Activated CD4-positive, CD25-positive, alpha-beta regulatory T cell treated with anti-CD3 and anti-CD28 coated beads, Interleukin-2, amount 50 U/mL, for 16 hours (primary cell): ENCODE measurements at regions not wholly inside any gene's neighbourhood (a gene's known extent, or its start where the extent isn't known, plus 50 kb on each side); places are given as distances from the start of the nearest gene placed in this dataset.
"Not testable (repeated sequence)": the region's sequence is repeated elsewhere in the genome, so short reads cannot be mapped to it uniquely, and the experiment has no call there.

Source experiments
- DNase-seq: peaks from one replicate; pipeline ENCODE4 v3.0.0-alpha.2; 2020; ENCODE audit warnings: low read depth, low spot score

DNA sequence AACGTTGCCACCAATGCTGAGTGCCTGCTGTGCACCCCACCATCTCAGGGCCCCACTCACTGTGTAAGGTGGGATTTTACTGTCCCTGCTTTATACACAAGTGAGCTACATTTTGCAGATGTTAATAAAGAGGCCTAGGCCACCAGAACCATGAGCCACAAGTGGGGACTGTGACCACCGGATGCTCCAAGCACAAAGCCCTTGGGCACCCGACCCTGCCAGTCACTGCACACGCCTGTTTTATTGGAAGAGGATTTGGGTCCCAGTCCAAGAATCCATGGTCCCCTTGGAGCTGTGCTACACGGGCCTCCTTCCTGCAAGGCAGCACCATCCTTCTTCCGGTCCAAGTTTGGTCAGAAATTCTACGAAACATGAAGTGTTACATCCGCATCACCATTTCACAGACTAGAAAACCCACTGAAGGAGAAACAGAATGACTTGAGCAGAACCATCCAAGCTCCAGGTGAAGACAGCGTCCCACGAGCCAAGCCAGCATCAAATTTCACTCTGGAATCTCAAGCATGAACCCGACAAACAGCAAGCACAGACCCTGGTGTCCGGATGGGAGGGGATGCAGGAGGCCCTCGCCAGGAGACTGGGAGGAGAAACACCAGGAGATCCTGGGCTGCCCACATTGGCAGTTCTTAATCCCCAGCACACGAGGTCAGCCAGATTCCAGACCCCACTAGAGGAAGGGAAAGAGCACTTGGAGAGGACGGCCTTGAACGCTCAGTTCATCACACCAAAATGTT is 226.9 kb downstream of the DLL1 start:
- DNase-seq, result no peak

DNA sequence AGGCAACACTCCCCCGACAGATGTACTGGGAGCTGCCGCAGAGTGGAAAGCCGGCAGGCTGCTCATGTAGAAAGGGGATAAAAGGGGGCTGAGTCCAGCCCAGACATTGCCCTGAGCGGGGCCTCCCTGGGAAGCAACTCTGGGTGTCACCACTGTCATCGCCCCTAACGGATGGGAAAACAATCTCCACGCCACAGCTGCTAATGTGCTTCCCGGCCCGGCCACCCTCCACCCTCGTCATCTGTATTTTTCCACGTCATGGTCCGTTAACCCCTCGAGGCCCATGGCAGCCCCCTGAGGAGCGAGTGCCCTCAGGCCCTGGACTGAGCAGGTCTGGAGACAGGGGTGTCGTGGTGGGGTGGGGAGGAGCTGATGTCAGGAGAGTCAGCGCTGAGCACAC is 227.4 kb downstream of the DLL1 start:
- no peak for DNase-seq

DNA sequence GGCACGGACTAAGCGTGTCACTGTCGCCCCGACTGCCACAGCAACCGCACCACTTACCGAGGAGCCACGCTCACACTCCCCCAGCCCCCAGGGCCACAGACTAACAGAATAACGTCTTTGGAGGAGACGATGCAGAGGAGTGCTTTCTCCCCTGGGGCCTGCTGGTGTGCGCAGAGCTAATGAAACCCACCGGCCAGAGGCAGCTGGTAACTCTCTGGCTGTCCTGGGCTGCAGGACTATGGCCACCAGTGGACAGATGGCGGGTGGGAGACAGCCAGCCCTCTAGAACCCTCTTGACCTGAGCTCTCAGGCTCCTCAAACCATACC is 228.0 kb downstream of the DLL1 start:
- DNase-seq, result no peak

DNA sequence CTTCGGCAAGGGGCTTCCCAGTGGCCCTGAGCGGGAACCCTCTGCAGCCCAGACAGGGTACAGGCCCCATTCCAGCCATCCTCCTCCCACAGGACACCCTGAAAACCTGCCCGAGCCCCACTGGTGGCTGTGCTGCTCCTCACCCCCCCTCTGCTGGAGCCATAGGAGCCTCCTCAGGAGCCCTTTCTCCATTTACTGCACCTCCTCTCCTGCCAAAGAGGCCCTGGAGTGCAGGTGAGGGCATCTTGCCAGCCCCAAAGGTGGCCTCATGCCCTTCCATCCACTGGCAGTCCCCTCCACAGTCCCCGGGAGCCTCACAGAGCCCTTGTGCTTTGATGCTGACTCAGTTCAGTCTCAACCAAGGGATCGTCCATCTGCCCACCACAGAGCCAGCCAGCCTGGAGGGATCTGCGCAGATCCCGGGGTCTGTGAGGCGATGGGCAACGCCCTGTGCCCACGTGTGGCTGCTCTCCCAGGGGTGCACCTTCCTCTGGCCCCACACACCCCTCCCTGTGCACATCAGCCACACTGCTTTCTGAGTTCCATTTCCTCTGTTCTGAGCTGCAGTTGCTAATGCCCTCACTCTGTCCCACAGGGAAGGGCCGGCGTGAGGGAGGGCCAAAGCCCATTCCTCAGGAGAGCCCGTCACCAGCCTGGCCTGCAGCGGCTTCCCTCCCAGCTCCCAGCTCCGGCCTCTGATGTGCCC is 228.5 kb downstream of the DLL1 start:
- no peak for DNase-seq

DNA sequence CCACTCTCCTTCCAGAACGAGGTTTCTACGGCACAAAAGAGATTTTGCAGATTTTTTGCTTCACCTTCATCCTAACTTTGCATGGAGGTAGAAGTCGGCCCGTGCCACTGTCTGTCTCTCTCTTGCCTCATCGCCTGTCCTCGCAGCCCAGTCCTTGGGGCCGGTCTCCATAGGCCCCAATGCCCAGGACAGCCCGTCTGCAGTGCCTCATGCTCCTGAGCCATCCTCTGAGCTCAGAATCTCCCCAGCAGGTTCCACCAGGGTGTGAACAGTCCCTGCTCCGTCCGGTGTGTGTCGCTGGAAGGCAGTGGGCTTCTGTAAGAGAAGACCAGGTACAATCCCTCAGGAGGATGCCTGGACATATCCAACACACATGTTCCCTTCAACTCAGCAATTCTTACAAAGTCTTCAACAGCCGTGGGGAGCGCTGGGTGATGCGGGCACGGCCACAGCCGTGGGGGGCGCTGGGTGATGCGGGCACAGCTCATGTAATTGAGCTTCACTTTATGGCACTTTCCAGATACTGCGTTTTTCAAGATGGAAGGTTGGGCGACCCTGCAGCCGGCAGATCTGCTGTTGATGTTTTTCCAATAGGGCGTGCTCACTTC is 231.9 kb downstream of the DLL1 start:
- DNase-seq, result no peak

DNA sequence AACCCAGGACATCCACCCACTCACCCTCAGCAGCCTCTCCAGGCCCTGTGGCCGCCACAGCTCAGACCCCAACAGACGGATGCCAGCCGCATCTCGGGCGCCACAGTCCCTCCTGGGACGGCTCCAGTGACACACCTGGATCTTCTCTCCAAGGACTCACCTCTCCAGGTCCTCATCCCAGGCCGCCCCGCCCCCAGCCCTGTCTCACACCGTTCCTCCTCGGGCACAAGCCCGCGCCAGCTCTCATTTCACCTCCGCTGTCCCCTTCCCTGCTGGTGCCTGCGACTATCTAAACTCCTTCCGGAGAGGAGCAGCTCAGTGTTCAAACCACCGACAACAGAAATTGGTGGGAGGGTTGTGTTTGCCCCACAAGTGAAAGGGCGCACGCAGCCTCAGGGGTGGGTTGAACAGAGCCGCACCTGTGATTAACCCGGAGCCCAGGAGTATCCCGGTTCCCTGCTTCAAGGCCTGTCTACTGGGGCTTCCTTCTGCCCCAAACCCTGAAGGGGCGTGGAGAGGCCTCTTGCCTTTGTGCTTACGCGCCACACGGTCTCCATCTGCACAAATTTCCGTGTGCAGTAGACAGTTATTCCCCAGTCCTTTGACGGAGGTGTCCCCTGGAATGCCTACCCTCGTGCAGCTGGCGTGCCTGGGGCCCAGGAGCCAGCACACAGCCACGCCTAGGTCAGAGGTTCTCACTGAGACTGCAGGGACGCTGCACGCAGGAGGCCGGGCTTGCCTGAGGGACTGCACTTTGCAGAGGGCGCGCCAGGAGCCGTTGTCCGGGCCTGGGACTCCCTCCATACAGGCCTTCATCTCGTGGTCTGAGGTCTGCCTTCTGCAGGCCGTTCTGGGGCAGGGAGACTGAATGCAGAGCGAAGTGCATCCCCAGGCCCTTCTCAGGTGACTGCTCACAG is 232.7 kb downstream of the DLL1 start:
- DNase-seq, result no peak

DNA sequence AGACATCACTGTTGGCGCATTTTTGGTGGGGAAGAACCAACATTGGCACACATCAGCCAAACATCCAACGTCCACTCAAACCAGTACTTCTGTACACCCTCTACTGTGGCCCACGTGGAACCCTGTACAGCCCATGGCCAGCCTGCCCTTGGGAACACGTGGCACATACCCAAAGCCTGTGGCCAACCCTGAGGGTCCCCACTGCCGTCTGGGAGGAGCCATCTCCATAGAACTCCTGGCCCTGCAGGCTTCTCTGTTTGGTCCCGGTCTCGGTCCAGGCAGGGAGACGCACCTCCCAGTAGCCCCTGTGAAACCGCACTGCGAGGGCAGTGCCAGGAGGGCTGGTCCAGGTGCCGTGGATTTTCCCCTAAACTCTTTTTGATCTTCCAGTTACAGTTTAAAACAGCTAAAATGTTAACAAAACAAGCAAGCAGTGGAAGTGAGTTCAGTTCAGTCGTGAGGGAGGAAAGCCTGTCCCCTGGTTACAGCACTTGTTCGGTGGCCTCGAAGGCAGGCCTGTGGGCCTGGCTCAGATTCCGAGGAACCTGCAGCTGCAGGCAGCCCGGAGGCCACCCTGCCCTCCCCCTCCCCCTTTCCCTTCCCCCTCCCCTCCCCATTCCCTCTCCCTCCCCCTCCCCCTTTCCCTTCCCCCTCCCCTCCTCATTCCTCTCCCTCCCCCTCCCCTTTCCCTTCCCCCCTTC is 233.7 kb downstream of the DLL1 start:
- no peak for DNase-seq

DNA sequence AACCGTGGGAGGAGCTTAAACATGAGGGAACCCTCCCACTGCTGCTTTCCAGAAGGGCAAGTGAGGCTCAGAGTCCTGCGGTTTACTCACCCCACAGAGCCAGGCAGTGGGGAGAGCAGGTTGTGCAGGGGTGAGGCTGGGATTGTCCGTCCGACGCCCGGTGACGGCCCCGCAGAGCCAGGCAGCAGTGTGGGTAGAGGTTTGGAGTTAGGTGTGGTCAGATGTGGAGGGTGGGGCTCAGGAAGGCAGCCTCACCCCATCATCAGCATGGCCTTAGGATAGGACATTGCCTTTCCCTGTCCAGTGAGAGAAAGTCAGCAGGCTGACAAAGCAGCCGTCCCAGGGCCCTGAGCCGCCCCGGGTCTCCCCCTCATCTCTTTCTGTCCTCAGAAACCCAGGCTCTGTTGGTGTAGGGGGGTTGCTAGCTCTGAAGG is 234.6 kb downstream of the DLL1 start:
- DNase-seq, result no peak

DNA sequence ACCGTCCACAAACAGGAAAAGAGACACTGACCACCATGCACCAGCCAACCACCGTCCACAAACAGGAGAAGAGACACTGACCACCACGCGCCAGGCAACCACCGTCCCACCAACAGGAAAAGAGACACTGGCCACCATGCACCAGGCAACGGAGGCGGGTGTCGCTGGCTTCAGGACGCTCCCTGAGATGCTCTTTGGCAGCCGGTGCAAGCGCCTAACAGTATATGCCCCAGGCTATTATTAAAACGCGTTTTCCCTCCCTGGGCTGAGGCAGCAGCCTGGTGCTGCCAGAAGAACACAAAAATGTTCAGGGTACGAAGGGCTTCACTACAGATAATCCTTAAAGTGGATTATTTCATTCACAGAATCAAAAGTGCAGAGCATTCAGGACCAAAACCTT is 235.1 kb downstream of the DLL1 start:
- not testable (repeated sequence) for DNase-seq

DNA sequence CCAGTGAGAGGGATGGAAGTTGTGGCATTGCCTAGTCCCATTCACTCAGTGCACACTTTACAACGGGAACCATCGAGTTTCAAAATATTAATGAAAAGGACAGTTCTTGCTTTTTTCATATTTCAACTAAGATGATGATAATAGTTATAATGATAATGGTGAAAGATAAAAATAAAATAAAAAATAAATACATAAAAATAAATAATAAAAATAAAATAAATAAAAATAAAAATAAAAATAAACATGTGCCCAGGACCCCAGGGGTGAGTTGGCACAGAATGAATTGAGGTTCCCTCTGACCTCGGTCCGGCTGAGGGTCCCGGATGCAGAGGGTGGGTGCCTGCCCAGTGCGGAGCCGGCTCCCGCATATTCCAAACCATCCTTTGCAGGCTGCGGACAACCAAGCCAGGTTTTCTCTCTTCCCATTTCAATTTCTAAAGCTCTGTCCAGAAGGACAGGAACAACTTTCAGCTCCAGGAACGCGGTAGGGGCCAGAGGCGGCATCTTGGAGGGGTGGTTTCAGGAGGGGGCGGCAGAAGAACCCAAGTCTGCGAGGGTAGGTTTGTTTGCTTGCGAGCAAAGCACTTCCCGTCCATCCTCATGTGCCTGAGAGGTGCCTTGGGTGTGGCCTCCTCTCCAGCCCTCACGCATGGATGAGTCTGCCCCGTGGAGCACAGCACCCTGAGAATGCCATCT is 236.8 kb downstream of the DLL1 start:
- no peak for DNase-seq

DNA sequence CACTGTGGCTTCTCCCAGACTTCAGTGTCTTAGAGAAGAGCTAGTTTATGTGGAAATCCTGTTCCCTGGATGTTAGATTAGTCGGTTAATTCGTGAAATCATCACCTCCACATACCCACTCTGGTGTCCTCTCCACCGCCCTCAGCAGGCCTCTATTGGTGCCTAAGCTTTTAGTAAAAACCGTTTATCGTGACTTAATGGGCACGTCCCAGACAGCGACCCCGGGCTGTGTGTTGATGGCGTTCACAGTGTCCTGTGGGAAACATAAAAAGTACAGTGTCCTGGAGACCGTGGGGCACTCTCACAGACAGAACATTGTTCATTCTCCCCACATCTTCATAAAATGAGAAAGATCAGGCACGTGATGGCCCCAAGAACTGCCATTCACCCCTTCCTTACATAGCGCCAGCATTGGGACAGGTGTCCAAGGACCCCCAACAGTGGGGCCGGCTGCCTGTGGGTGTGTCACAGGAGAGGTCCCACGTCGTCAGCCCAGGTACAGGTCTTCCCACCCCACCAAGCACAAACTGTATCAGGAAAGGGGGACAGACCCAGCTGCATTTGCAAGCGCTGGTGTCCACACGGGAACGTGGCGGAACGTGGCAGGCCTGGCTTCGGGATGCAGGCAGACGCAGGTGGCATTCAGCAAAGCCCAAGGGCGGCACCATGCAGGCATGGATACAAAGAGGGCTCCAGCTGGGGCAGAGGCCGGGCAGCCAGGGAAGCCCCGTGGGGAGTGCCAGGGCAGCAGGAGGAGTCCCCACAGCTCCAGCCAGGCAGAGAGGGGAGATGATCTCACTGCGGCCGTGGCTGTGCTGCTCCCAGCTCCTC is 237.7 kb downstream of the DLL1 start:
- no peak for DNase-seq

DNA sequence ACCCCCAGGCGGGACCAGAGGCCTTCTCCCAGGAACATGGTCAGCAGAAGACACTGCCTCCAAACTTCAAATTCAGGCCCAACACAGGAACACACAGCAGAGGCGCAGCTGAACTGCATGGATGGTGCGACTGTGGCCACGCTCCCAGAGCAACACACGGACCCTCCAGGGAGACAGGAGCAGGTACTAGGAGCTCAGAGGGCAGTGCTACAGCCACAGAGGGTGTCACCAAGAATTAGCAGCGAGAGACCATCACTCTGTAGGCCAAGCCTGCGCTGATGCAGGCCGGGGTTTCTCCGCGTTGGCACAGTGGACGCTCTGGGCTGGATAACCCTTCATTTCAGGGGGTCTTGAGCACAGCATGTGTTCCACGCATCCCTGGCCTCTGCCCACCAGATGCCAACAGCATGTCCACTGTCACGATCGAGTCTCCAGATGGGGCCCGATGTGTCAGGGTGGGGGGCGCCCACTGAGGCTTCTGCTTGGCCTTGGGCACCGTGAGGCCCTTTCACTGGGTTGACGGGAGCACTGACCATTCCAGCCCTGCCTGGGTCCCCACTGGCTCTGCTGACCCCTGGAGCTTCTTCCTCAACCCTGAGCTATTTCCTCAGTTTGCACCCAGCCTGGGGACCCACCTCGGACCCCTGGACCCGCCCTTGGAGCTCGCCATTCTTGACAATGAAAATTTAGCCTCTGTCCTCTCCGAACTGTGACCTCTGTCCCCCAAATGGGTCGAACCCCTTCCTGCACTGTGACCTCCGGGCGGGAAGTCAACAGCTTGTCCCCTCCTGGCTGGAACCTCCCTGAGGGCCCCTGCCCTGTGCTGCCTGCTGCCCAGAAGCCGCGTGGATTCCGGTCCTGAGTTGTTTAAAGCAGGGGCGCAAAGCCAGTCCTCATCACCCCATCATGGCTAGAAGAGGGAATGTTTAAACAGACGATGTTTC is 239.4 kb downstream of the DLL1 start:
- no peak for DNase-seq

DNA sequence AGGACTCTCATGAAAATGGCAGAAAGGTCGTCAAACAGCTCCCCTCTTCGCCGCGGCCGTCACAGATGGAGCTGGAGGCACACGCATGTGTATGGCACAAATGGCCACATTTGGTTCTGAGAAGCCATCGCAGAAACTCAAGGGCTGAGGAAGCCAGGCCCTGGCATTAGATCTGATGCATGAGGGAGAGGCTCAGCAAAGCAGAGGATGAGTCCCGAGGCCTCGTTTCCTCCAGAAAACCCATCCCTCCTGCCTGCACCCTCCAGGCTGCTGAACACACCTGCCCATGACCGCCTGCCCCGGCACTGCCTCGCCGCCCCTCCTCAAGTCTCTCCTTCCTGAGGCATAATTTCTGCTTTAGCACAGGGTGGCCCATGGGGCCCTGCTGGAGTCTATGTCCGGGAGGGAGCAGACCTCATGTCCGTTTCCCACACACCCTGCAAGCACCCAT is 240.3 kb downstream of the DLL1 start:
- DNase-seq, result no peak

DNA sequence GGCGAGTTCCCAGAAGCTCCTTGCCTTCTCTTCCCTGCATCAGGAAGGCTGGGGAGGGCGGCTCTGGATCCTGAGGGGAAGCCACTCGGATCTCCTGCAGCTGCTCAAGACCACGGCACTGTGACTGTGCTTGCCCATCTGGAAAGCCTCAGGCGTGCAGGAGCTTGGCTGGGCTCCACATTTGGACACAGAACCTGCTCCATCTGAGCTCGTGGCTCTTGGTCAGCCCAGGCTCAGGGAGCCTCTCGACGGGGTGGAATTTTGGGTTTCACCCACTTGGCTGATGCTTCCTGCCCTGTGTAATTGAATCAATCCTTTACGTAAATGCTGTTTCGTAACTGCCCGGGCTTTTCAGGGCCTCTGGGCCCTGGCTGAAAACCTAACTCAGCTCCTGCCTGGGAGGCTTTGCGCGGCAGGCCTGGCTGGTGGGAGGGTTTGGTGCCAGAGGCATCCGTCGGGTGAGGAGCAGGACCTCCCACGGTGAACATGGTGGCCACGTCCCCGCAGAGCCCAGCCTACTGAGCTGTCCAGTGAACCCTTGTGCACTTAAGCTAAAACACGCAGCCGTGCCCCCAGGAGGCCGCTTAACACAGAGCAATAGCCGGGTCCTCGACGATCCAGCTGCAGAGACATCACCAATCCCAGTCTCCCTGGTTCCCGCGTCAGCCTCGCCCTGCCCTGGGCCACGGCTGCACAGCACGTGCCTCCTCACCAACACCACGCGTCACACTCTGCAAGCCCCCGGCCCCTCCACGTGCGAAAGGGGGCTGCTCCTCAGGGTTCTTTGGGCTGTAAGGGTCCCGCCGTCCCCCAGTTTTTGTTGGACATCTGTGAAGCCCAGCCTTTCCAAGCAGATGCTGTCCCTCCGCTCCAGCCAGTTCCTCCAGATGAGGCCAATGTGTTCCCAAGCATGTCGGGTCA is 241.0 kb downstream of the DLL1 start:
- DNase-seq, result no peak

DNA sequence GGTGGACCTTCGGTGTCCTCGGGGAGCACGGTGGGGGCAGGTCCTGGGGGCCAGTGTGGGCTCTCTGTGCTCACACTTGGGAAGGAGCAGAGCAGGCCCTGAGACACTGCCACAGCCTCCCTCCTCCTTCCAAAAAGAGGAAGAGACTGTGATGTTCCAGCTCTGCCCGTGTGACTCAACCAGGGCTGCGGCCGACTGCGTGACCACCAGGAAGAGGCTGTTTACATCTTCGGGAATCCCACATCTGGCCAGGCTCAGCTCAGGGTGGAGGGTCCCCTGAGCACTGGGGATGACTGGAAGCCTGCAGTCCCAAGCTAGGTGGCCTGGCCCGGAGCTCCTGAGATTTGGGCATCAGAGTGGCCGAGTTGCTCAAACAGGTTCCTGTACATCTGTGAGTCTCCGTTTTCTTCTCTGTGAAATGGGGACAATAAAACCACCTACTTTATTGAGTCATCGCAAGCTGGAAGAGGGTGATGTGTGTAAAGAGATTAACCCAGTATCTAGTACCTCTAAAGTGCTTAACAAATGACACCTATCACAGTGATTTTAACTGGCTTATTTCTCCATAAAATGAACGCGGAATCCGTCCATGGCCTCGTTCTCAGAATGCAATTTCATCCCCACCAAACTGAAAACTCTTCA is 242.1 kb downstream of the DLL1 start:
- DNase-seq, result no peak

DNA sequence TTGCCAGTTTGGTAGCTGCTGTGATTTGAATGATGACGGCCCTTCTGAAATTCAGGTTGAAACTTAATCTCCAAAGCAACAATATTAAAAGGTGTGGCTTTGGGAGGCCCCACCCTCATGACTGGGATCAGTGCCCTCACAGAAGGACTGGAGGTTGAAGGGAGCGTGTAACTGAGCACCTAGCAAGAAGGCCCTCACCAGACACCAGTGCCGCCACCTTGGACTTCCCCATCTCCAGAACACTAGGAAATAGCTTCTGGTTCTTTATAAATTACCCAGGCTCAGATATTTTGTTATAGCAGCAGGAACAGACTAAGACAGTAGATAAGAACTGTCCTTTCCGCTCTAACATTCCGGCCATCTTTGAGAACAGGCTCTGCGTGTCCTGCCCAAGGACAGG is 243.1 kb downstream of the DLL1 start:
- no peak for DNase-seq
